Loucy (cell line): ENCODE measurements at regions not wholly inside any gene's neighbourhood (a gene's known extent, or its start where the extent isn't known, plus 50 kb on each side); places are given as distances from the start of the nearest gene placed in this dataset.

ENCODE experiments used
- H2AFZ ChIP-seq: fragments of 200-600 bp; sonication (generic); 2 replicates; pipeline ENCODE4 v1.6.0; 2016; ENCODE audit warnings: antibody characterized with exemption, mild to moderate bottlenecking, low read length, moderate library complexity
- H3F3A ChIP-seq: fragments of 200-600 bp; 2 replicates; pipeline ENCODE4 v1.6.0; 2016; ENCODE audit warnings: antibody characterized with exemption, low read depth, mild to moderate bottlenecking
- H3K27me3 ChIP-seq: fragments of 200-600 bp; sonication (generic); 2 replicates; pipeline ENCODE4 v1.6.1; 2014; ENCODE audit warnings: low read length, mild to moderate bottlenecking; ENCODE audit not compliant: insufficient read depth, poor library complexity, severe bottlenecking
- H3K36me3 ChIP-seq: fragments of 200-600 bp; sonication (generic); 2 replicates; pipeline ENCODE4 v1.6.1; 2016; ENCODE audit warnings: low read length; ENCODE audit not compliant: insufficient read depth
- H3K4me1 ChIP-seq: fragments of 200-600 bp; sonication (generic); 2 replicates; pipeline ENCODE4 v1.5.1; 2014; ENCODE audit warnings: low read length, mild to moderate bottlenecking; ENCODE audit not compliant: insufficient read depth, poor library complexity, severe bottlenecking
- H3K4me2 ChIP-seq: fragments of 200-600 bp; sonication (generic); 2 replicates; pipeline ENCODE4 v1.6.0; 2014; ENCODE audit warnings: antibody characterized with exemption, low read length, low read depth, mild to moderate bottlenecking; ENCODE audit not compliant: poor library complexity, severe bottlenecking
- H3K4me3 ChIP-seq: fragments of 200-600 bp; sonication (generic); 2 replicates; pipeline ENCODE4 v1.5.1; 2014; ENCODE audit warnings: low read length, mild to moderate bottlenecking, mixed read lengths; ENCODE audit not compliant: poor library complexity, severe bottlenecking
- H3K79me2 ChIP-seq: fragments of 200-600 bp; sonication (generic); 2 replicates; pipeline ENCODE4 v1.6.1; 2014; ENCODE audit warnings: low read length; ENCODE audit not compliant: insufficient read depth
- H3K9ac ChIP-seq: fragments of 200-600 bp; sonication (generic); 2 replicates; pipeline ENCODE4 v1.6.0; 2014; ENCODE audit warnings: mild to moderate bottlenecking, low read depth, low read length, moderate library complexity; ENCODE audit not compliant: poor library complexity, severe bottlenecking
- H3K9me2 ChIP-seq: fragments of 200-600 bp; sonication (generic); replicated peaks from 2 replicates; pipeline ENCODE4 v1.6.1; 2016; ENCODE audit warnings: low read depth, low read length, mixed read lengths
- H3K9me3 ChIP-seq: fragments of 200-600 bp; sonication (generic); 2 replicates; pipeline ENCODE4 v1.6.1; 2014; ENCODE audit warnings: mild to moderate bottlenecking, antibody characterized with exemption, low read length, low read depth; ENCODE audit not compliant: insufficient read depth
- H4K20me1 ChIP-seq: fragments of 200-600 bp; sonication (generic); 2 replicates; pipeline ENCODE4 v1.6.0; 2014; ENCODE audit warnings: antibody characterized with exemption, low read length, mild to moderate bottlenecking; ENCODE audit not compliant: insufficient read depth, poor library complexity, severe bottlenecking
- EZH2phosphoT487 ChIP-seq: fragments of 200-600 bp; IDR thresholded peaks from 2 replicates; pipeline ENCODE4 v1.6.1; 2018; ENCODE audit warnings: antibody characterized with exemption, mild to moderate bottlenecking, moderate library complexity, borderline replicate concordance
- TF ChIP-seq, protein P1 (sequence below): fragments of 200-600 bp; sonication (generic); conservative IDR thresholded peaks from 2 replicates; pipeline ENCODE4 v1.5.1; 2014; ENCODE audit warnings: mild to moderate bottlenecking, antibody characterized with exemption, low read length

DNA sequence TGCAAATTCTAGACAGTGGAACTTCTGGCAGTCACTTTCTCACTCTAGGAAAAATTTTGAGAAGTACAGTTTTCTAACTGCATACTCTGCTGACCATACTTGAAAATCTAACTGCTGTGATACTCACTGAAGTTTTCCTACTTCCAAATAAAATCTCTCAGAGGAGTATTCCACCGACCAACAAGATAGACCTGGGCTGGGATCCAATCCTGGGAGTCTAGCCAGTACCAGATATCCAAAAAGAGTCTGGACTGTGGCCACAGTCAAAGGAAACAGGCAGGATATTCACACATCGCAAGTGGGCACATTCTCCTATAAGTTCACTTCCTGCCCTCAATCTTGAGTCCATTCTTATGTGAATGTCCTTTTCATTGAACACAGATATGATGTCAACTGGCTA is 1138.7 kb upstream of the PCDH7 start:
- H3K4me1 ChIP-seq, result no peaks in the 10 kb centered on the region
- H3K79me2 ChIP-seq, result no peaks in the 10 kb centered on the region
- TF ChIP-seq EZH2phosphoT487, result no peak
- TF ChIP-seq, protein P1, sequence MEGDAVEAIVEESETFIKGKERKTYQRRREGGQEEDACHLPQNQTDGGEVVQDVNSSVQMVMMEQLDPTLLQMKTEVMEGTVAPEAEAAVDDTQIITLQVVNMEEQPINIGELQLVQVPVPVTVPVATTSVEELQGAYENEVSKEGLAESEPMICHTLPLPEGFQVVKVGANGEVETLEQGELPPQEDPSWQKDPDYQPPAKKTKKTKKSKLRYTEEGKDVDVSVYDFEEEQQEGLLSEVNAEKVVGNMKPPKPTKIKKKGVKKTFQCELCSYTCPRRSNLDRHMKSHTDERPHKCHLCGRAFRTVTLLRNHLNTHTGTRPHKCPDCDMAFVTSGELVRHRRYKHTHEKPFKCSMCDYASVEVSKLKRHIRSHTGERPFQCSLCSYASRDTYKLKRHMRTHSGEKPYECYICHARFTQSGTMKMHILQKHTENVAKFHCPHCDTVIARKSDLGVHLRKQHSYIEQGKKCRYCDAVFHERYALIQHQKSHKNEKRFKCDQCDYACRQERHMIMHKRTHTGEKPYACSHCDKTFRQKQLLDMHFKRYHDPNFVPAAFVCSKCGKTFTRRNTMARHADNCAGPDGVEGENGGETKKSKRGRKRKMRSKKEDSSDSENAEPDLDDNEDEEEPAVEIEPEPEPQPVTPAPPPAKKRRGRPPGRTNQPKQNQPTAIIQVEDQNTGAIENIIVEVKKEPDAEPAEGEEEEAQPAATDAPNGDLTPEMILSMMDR, result no peak
- no peak overlapping the region for H3K4me3 ChIP-seq
- H3K27me3 ChIP-seq, result no peaks in the 10 kb centered on the region
- H2AFZ ChIP-seq, result no peak overlapping the region
- H3K9me3 ChIP-seq, result no peaks in the 10 kb centered on the region
- no peaks in the 10 kb centered on the region; the same call in 1 of the 2 replicates for H3K9me2 ChIP-seq
- no peak overlapping the region for H3K4me2 ChIP-seq
- no peaks in the 10 kb centered on the region for H4K20me1 ChIP-seq
- H3K9ac ChIP-seq, result no peak overlapping the region
- H3F3A ChIP-seq, result no peaks in the 10 kb centered on the region
- H3K36me3 ChIP-seq, result no peaks in the 10 kb centered on the region

DNA sequence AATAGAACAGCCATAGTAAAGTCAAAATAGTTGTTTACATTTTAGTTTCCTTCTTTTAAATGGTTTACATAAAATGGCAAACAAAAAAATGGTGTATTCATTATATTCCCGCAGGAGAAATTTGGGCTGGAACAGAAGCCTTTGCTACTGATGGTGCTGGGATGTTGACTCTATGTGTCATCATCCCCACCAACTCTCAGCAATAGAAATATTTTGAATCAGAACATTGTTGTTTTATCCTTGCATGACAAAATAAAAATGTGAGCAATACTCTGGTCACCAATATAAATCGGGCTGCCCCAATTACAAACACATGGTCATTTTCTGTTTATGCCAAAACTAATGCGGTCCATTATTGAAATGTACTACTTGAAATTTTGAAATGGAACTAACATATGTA is 1131.6 kb upstream of the PCDH7 start:
- Histone ChIP-seq H3K36me3 (no peaks in the 10 kb centered on the region), H3F3A (no peaks in the 10 kb centered on the region), H2AFZ (no peak overlapping the region), H3K79me2 (no peaks in the 10 kb centered on the region), H4K20me1 (no peaks in the 10 kb centered on the region), H3K4me1 (no peaks in the 10 kb centered on the region), H3K27me3 (no peaks in the 10 kb centered on the region), H3K9me2 (no peaks in the 10 kb centered on the region), H3K9ac (no peak overlapping the region), H3K4me3 (no peak overlapping the region), H3K9me3 (no peaks in the 10 kb centered on the region), H3K4me2 (no peak overlapping the region)
- no peak for TF ChIP-seq EZH2phosphoT487
- TF ChIP-seq, protein P1, result no peak

DNA sequence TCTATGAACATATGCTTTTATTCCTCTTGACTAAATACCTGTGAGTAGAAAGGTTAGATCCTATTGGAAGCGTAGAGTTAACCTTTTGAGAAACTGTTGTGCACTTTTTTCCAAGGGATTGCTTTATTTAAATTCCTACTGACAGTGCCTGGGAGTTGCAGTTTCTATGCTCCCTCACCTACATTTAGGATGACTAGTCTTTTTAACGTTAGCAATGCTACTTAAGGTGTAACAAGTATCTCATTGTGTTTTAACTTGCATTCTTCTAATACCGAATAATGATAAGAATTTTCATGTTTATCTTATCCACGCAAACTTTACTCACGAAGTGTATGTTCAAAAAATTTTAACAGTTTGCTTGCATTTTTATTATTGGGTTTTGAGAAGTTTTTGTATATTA is 1123.9 kb upstream of the PCDH7 start:
- H3K36me3 ChIP-seq, result no peaks in the 10 kb centered on the region
- TF ChIP-seq, protein P1, result no peak
- no peak for TF ChIP-seq EZH2phosphoT487
- H2AFZ ChIP-seq, result no peak overlapping the region
- H4K20me1 ChIP-seq, result no peaks in the 10 kb centered on the region
- H3K4me1 ChIP-seq, result no peaks in the 10 kb centered on the region
- no peak overlapping the region for H3K4me2 ChIP-seq
- no peaks in the 10 kb centered on the region for H3F3A ChIP-seq
- H3K9me2 ChIP-seq, result no peaks in the 10 kb centered on the region
- H3K79me2 ChIP-seq, result no peaks in the 10 kb centered on the region
- H3K9me3 ChIP-seq, result no peaks in the 10 kb centered on the region
- no peaks in the 10 kb centered on the region for H3K27me3 ChIP-seq
- no peak overlapping the region for H3K9ac ChIP-seq
- H3K4me3 ChIP-seq, result no peak overlapping the region
